ENCODE measurements at regions not wholly inside any gene's neighbourhood (a gene's known extent, or its start where the extent isn't known, plus 50 kb on each side); places are given as distances from the start of the nearest gene placed in this dataset.

DNA sequence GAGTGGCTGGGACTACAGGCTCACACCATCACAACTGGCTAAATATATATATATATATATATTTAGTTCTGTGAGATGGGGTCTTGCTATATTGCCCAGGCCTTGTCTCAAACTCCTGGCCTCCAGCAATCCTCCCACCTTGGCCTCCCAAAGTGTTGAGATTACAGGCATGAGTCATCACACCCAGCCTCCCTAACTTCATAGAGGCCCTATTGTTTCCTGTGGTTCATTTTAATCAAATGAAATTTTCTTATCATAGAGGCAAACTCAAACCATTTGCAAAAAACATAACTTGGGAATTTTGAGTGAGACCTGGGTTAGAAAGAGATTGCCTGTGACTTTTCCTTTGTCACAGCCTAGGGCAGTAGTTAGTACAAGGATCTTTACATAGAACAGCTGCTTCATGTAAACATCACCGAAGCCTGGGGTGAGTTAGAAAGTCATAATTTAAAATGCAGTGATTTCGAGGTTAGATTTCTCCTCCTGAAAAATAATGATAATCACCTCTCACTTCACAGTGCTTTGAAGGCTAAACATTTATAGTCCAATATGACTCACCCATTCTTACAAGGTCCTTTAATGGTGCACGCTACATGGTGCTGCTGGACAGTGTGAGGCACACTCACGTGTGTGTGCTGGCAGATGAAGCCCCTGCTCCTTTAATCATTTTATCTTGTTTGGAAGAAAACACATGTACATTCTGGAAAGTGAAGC, 188.9 kb downstream of the RHOU start:
- TF ChIP-seq, protein P1, sequence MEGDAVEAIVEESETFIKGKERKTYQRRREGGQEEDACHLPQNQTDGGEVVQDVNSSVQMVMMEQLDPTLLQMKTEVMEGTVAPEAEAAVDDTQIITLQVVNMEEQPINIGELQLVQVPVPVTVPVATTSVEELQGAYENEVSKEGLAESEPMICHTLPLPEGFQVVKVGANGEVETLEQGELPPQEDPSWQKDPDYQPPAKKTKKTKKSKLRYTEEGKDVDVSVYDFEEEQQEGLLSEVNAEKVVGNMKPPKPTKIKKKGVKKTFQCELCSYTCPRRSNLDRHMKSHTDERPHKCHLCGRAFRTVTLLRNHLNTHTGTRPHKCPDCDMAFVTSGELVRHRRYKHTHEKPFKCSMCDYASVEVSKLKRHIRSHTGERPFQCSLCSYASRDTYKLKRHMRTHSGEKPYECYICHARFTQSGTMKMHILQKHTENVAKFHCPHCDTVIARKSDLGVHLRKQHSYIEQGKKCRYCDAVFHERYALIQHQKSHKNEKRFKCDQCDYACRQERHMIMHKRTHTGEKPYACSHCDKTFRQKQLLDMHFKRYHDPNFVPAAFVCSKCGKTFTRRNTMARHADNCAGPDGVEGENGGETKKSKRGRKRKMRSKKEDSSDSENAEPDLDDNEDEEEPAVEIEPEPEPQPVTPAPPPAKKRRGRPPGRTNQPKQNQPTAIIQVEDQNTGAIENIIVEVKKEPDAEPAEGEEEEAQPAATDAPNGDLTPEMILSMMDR (IDR thresholded peaks at IDR 0.05), result no peak
- TF ChIP-seq POLR2A (IDR thresholded peaks at IDR 0.05), result no peak

All from Peyer's patch (tissue), 4 donors.